ENCODE measurements at regions not wholly inside any gene's neighbourhood (a gene's known extent, or its start where the extent isn't known, plus 50 kb on each side); places are given as distances from the start of the nearest gene placed in this dataset.

GRCh38 chr12:128007250-128007649 is 259.7 kb upstream of the TMEM132C start:
- CTCF ChIA-PET = no interaction called here
- DNase-seq = no peak
- no peak for TF ChIP-seq CTCF (IDR thresholded peaks at IDR 0.05)
- Mint-ChIP-seq H3K9me3 (peaks cover 3% of the 10 kb centered on the region), H3K4me3 (no peak overlapping the region), H3K27ac (no peak overlapping the region), H3K4me1 (no peaks in the 10 kb centered on the region), H3K27me3 (no peaks in the 10 kb centered on the region), H3K36me3 (ENCODE audit: low read depth) (no peaks in the 10 kb centered on the region)
- no peak for ATAC-seq (ENCODE audit: low read depth)
- intact Hi-C loops (cut with micrococcal nuclease) = no loop called here
- POLR2A ChIA-PET = no interaction called here

- Mint-ChIP-seq H3K4me3 (no peak overlapping the region), H3K4me1 (no peaks in the 10 kb centered on the region), H3K27ac (no peak overlapping the region), H3K36me3 (ENCODE audit: low read depth) (no peaks in the 10 kb centered on the region), H3K27me3 (no peaks in the 10 kb centered on the region), H3K9me3 (no peaks in the 10 kb centered on the region)
- CTCF ChIA-PET = no interaction called here
- POLR2A ChIA-PET = no interaction called here
- intact Hi-C loops (cut with micrococcal nuclease) = no loop called here
- DNase-seq = no peak
- no peak for ATAC-seq (ENCODE audit: low read depth)
- TF ChIP-seq CTCF (IDR thresholded peaks at IDR 0.05) = no peak
Measured at GRCh38 chr12:128008341-128008740, 258.6 kb upstream of the TMEM132C start.

- Mint-ChIP-seq H3K27me3 (no peaks in the 10 kb centered on the region), H3K36me3 (ENCODE audit: low read depth) (no peaks in the 10 kb centered on the region), H3K4me1 (no peaks in the 10 kb centered on the region), H3K9me3 (no peaks in the 10 kb centered on the region), H3K27ac (no peak overlapping the region), H3K4me3 (no peak overlapping the region)
- no peak for DNase-seq
- no peak for ATAC-seq (ENCODE audit: low read depth)
- ChIA-PET POLR2A (no interaction called here), CTCF (no interaction called here)
- intact Hi-C loops (cut with micrococcal nuclease) = no loop called here
- TF ChIP-seq CTCF (IDR thresholded peaks at IDR 0.05) = no peak
Measured at GRCh38 chr12:128009108-128009507, 257.9 kb upstream of the TMEM132C start.

GRCh38 chr12:128012110-128012509 is 254.9 kb upstream of the TMEM132C start:
- H3K4me1 Mint-ChIP-seq = no peaks in the 10 kb centered on the region
- TF ChIP-seq CTCF (IDR thresholded peaks at IDR 0.05) = no peak
- intact Hi-C loops (cut with micrococcal nuclease) = no loop called here
- ChIA-PET CTCF (no interaction called here), POLR2A (no interaction called here)
- no peaks in the 10 kb centered on the region for H3K36me3 Mint-ChIP-seq (ENCODE audit: low read depth)
- no peaks in the 10 kb centered on the region for H3K9me3 Mint-ChIP-seq
- H3K27ac Mint-ChIP-seq = no peak overlapping the region
- H3K4me3 Mint-ChIP-seq = no peak overlapping the region
- ATAC-seq (ENCODE audit: low read depth) = no peak
- no peaks in the 10 kb centered on the region for H3K27me3 Mint-ChIP-seq
- DNase-seq = no peak

- no peak for DNase-seq
- Mint-ChIP-seq H3K4me1 (no peaks in the 10 kb centered on the region), H3K27me3 (no peaks in the 10 kb centered on the region), H3K4me3 (no peak overlapping the region), H3K36me3 (ENCODE audit: low read depth) (no peaks in the 10 kb centered on the region), H3K27ac (no peak overlapping the region), H3K9me3 (no peaks in the 10 kb centered on the region)
- CTCF ChIA-PET = no interaction called here
- intact Hi-C loops (cut with micrococcal nuclease) = no loop called here
- POLR2A ChIA-PET = no interaction called here
- no peak for TF ChIP-seq CTCF (IDR thresholded peaks at IDR 0.05)
- ATAC-seq (ENCODE audit: low read depth) = no peak
Measured at GRCh38 chr12:128015276-128015675, 251.7 kb upstream of the TMEM132C start.

Data from activated B cell treated with CpG ODN at 0.5 μM for 24 hours (primary cell).